ENCODE measurements at regions not wholly inside any gene's neighbourhood (a gene's known extent, or its start where the extent isn't known, plus 50 kb on each side); places are given as distances from the start of the nearest gene placed in this dataset.

DNA sequence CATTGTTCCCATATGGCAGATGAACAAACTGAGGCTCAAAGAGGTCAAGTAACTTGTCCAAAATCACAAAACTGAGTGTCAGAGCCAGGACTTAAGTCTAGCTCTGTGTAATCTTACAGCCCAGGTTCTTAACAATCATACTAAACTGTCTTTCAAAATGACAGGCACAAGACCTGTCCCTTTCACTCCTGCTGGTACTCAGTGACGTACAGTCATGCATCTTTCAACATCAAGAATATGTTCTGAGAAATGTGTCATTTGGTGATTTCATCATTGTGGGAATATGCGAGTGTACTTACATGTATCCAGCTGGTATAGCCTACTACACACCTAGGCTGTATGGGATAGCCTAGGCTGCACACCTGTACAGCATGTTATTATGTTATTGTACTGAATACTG is 646.8 kb upstream of the WWC1 start:
- no peak for TF ChIP-seq CTCF (IDR thresholded peaks at IDR 0.05 in 2 of 3, conservative IDR thresholded peaks at IDR 0.05 in 1 of 3; ENCODE audit: control insufficient read depth in 2 of 3, extremely low read depth in 1 of 3, insufficient read depth in 1 of 3, low read depth in 3 of 3, low read length in 3 of 3)
- no peak for TF ChIP-seq POLR2AphosphoS2 (IDR thresholded peaks at IDR 0.05; ENCODE audit: low read depth, low read length)
- no peak for TF ChIP-seq POLR2AphosphoS5 (IDR thresholded peaks at IDR 0.05; ENCODE audit: low read length)
- TF ChIP-seq ZNF274 (IDR thresholded peaks at IDR 0.05; ENCODE audit: insufficient read depth, insufficient read length) = no peak
- TF ChIP-seq ZNF24 (IDR thresholded peaks at IDR 0.05) = no peak
- no peak for TF ChIP-seq POLR2A (IDR thresholded peaks at IDR 0.05; ENCODE audit: low read depth, low read length)
- TF ChIP-seq ZBED1 (IDR thresholded peaks at IDR 0.05; ENCODE audit: borderline replicate concordance) = no peak
- TF ChIP-seq NR2C2 (IDR thresholded peaks at IDR 0.05; ENCODE audit: borderline replicate concordance, control insufficient read depth, insufficient read length, low read depth) = no peak
- TF ChIP-seq SPI1 (IDR thresholded peaks at IDR 0.05; ENCODE audit: borderline replicate concordance, insufficient read depth, low read depth, low read length) = no peak
- TF ChIP-seq BRCA1 (IDR thresholded peaks at IDR 0.05; ENCODE audit: low read depth, low read length) = no peak
- no peak for TF ChIP-seq IRF3 (IDR thresholded peaks at IDR 0.05)
- TF ChIP-seq BHLHE40 (IDR thresholded peaks at IDR 0.05; ENCODE audit: borderline replicate concordance in 1 of 2, low read depth in 2 of 2, low read length in 1 of 2) = no peak

All from GM12878 (cell line).